A673 (cell line): ENCODE measurements at regions not wholly inside any gene's neighbourhood (a gene's known extent, or its start where the extent isn't known, plus 50 kb on each side); places are given as distances from the start of the nearest gene placed in this dataset.
"Not testable (repeated sequence)": the region's sequence is repeated elsewhere in the genome, so short reads cannot be mapped to it uniquely, and the experiment has no call there.

Source experiments
- BruUV-seq: library from RNA; stranded (reverse); fragments of 400-500 nt; replicated peaks from 2 replicates; lab custom pipeline; 2021; lab: Mats Ljungman, UMichigan
- CTCF ChIA-PET: fragments of 300-600 bp; sonication (Branson Sonifier 250); formaldehyde crosslinking; loops from one replicate; lab custom pipeline; 2022; ENCODE audit warnings: antibody characterized with exemption; lab: Charles Lee
- POLR2A ChIA-PET: fragments of 300-600 bp; sonication (Branson Sonifier 250); formaldehyde crosslinking; loops from one replicate; lab custom pipeline; 2022; ENCODE audit warnings: antibody characterized with exemption; ENCODE audit not compliant: low non-redundant PET; lab: Charles Lee
- DNase-seq: peaks from one replicate; pipeline ENCODE4 v3.0.0-alpha.2; 2015; ENCODE audit warnings: low spot score
- H3K27ac ChIP-seq: fragments of 200-600 bp; sonication (generic); 2 replicates; pipeline ENCODE4 v1.5.1; 2016; ENCODE audit warnings: mixed run types, low read depth, mild to moderate bottlenecking, mixed read lengths, antibody characterized with exemption, low read length; ENCODE audit not compliant: poor library complexity, severe bottlenecking
- H3K27me3 ChIP-seq: fragments of 200-600 bp; sonication (generic); replicated peaks from 2 replicates; pipeline ENCODE4 v1.6.1; 2017; ENCODE audit warnings: mixed run types, low read depth, mild to moderate bottlenecking, mixed read lengths, antibody characterized with exemption, low read length; ENCODE audit not compliant: insufficient read depth, poor library complexity
- H3K36me3 ChIP-seq: fragments of 200-600 bp; sonication (generic); 2 replicates; pipeline ENCODE4 v1.6.1; 2016; ENCODE audit warnings: mixed run types, mild to moderate bottlenecking, mixed read lengths, antibody characterized with exemption, low read length; ENCODE audit not compliant: insufficient read depth, poor library complexity, severe bottlenecking
- H3K4me1 ChIP-seq: fragments of 200-600 bp; sonication (generic); 2 replicates; pipeline ENCODE4 v1.6.1; 2017; ENCODE audit warnings: mixed run types, mild to moderate bottlenecking, mixed read lengths, antibody characterized with exemption, low read length; ENCODE audit not compliant: insufficient read depth, poor library complexity, severe bottlenecking
- H3K4me3 ChIP-seq: fragments of 200-600 bp; sonication (generic); 2 replicates; pipeline ENCODE4 v1.5.1; 2016; ENCODE audit warnings: low read depth, mixed run types, mild to moderate bottlenecking, mixed read lengths, low read length; ENCODE audit not compliant: poor library complexity, severe bottlenecking
- H3K9me3 ChIP-seq: fragments of 200-600 bp; sonication (generic); 2 replicates; pipeline ENCODE4 v1.6.1; 2016; ENCODE audit warnings: mixed run types, low read depth, mild to moderate bottlenecking, mixed read lengths, antibody characterized with exemption, low read length; ENCODE audit not compliant: poor library complexity, severe bottlenecking
- CTCF ChIP-seq: fragments of 300-800, 200-600 bp; sonication (generic); conservative IDR thresholded peaks from 2 replicates; pipeline ENCODE4 v1.5.1; 2017; ENCODE audit warnings: low read depth, mild to moderate bottlenecking, antibody characterized with exemption, low read length, moderate library complexity, mixed read lengths
- EZH2 ChIP-seq: fragments of 200-600 bp; sonication (generic); IDR thresholded peaks from 2 replicates; pipeline ENCODE4 v1.6.1; 2017; ENCODE audit warnings: borderline replicate concordance, low read depth, mild to moderate bottlenecking, mixed read lengths, antibody characterized with exemption, low read length; ENCODE audit not compliant: poor library complexity, severe bottlenecking
- intact Hi-C: fragments of 100-400 bp; cut with micrococcal nuclease; formaldehyde crosslinking; loops from one replicate; pipeline ENCODE4 v1.10.0; 2022; ENCODE audit not compliant: unreplicated experiment

- POLR2A ChIA-PET, result no interaction called here
- intact Hi-C loops, result no loop called here
- no peak overlapping the region for H3K27ac ChIP-seq
- TF ChIP-seq EZH2, result no peak
- TF ChIP-seq CTCF, result no peak
- H3K27me3 ChIP-seq, result no peaks in the 10 kb centered on the region
- H3K9me3 ChIP-seq, result no peaks in the 10 kb centered on the region
- no peaks in the 10 kb centered on the region for H3K4me1 ChIP-seq
- no peak for DNase-seq
- CTCF ChIA-PET, result no interaction called here
- no peaks in the 10 kb centered on the region for H3K36me3 ChIP-seq
- H3K4me3 ChIP-seq, result no peak overlapping the region
- no TSS peak for BruUV-seq
Observed at GRCh38 chr13:80704369-80704768, 363.4 kb upstream of the SPRY2 start.

- DNase-seq, result no peak
- intact Hi-C loops, result no loop called here
- Histone ChIP-seq H3K9me3 (no peaks in the 10 kb centered on the region), H3K27me3 (no peaks in the 10 kb centered on the region), H3K27ac (no peak overlapping the region), H3K36me3 (no peaks in the 10 kb centered on the region), H3K4me1 (no peaks in the 10 kb centered on the region), H3K4me3 (no peak overlapping the region)
- CTCF ChIA-PET, result no interaction called here
- BruUV-seq, result no TSS peak
- POLR2A ChIA-PET, result no interaction called here
- TF ChIP-seq CTCF, result no peak
- TF ChIP-seq EZH2, result no peak
Observed at GRCh38 chr13:80695841-80696240, 354.9 kb upstream of the SPRY2 start.

GRCh38 chr13:80691814-80692213 is 350.9 kb upstream of the SPRY2 start:
- DNase-seq, POLR2A ChIA-PET, H3K4me3 ChIP-seq, H3K4me1 ChIP-seq, CTCF ChIA-PET, H3K36me3 ChIP-seq, H3K9me3 ChIP-seq, BruUV-seq, intact Hi-C loops, H3K27ac ChIP-seq, H3K27me3 ChIP-seq: not testable (repeated sequence)

GRCh38 chr13:80690208-80690607 is 349.3 kb upstream of the SPRY2 start:
- Histone ChIP-seq H3K27ac (no peak overlapping the region), H3K4me1 (no peaks in the 10 kb centered on the region), H3K36me3 (no peaks in the 10 kb centered on the region), H3K27me3 (no peaks in the 10 kb centered on the region), H3K9me3 (no peaks in the 10 kb centered on the region), H3K4me3 (no peak overlapping the region)
- TF ChIP-seq EZH2, result no peak
- no peak for TF ChIP-seq CTCF
- no TSS peak for BruUV-seq
- intact Hi-C loops, result no loop called here
- POLR2A ChIA-PET, result no interaction called here
- no peak for DNase-seq
- CTCF ChIA-PET, result no interaction called here
